GM23338 (cell line): ENCODE measurements at regions not wholly inside any gene's neighbourhood (a gene's known extent, or its start where the extent isn't known, plus 50 kb on each side); places are given as distances from the start of the nearest gene placed in this dataset.
"Not testable (repeated sequence)": the region's sequence is repeated elsewhere in the genome, so short reads cannot be mapped to it uniquely, and the experiment has no call there.

Experiments used
- ATAC-seq: fragments of 200-7000 bp; cut with Tn5 transposase; 3 replicates; pipeline ENCODE4 v1.9.1; 2020
- DNase-seq: peaks from one replicate; pipeline ENCODE4 v3.0.0-alpha.2; 2015; ENCODE audit warnings: low spot score
- H2AFZ ChIP-seq: fragments of 200-600 bp; sonication (generic); 2 replicates; pipeline ENCODE4 v1.8.0; 2016; ENCODE audit warnings: antibody characterized with exemption, mild to moderate bottlenecking, moderate library complexity
- H3F3A ChIP-seq: fragments of 200-600 bp; sonication (generic); replicated peaks from 2 replicates; pipeline ENCODE4 v1.8.0; 2017; ENCODE audit warnings: antibody characterized with exemption, mixed run types, low read depth
- H3K27ac ChIP-seq: fragments of 200-600 bp; sonication (generic); 2 replicates; pipeline ENCODE4 v1.6.1; 2016; ENCODE audit warnings: low read depth
- H3K27me3 ChIP-seq: fragments of 200-600 bp; sonication (generic); 2 replicates; pipeline ENCODE4 v1.8.0; 2016; ENCODE audit warnings: mild to moderate bottlenecking, mixed run types, moderate library complexity; ENCODE audit not compliant: insufficient read depth
- H3K36me3 ChIP-seq: fragments of 200-600 bp; sonication (generic); 2 replicates; pipeline ENCODE4 v1.8.0; 2016; ENCODE audit warnings: mild to moderate bottlenecking; ENCODE audit not compliant: insufficient read depth
- H3K4me1 ChIP-seq: fragments of 200-600 bp; sonication (generic); 2 replicates; pipeline ENCODE4 v1.8.0; 2016; ENCODE audit warnings: mild to moderate bottlenecking, moderate library complexity; ENCODE audit not compliant: insufficient read depth
- H3K4me2 ChIP-seq: fragments of 200-600 bp; sonication (generic); 2 replicates; pipeline ENCODE4 v1.7.1; 2017; ENCODE audit warnings: mixed run types
- H3K4me3 ChIP-seq: fragments of 200-600 bp; sonication (generic); 2 replicates; pipeline ENCODE4 v1.6.1; 2016; ENCODE audit warnings: mixed run types
- H3K79me2 ChIP-seq: fragments of 200-600 bp; sonication (generic); replicated peaks from 2 replicates; pipeline ENCODE4 v1.8.0; 2017; ENCODE audit warnings: mild to moderate bottlenecking; ENCODE audit not compliant: insufficient read depth
- H3K9me2 ChIP-seq: fragments of 200-600 bp; sonication (generic); 2 replicates; pipeline ENCODE4 v1.8.0; 2017; ENCODE audit not compliant: insufficient read depth
- H4K20me1 ChIP-seq: fragments of 200-600 bp; sonication (generic); replicated peaks from 2 replicates; pipeline ENCODE4 v1.8.0; 2017; ENCODE audit warnings: mild to moderate bottlenecking; ENCODE audit not compliant: insufficient read depth
- H3K27ac Mint-ChIP-seq: 2 replicates; pipeline ENCODE4 v1.8.0; 2020; ENCODE audit warnings: inconsistent platforms, mild to moderate bottlenecking, moderate library complexity, mixed read lengths
- H3K27me3 Mint-ChIP-seq: 3 replicates; pipeline ENCODE4 v1.8.0; 2022; ENCODE audit warnings: low read depth, mild to moderate bottlenecking, moderate library complexity, mixed read lengths, inconsistent platforms; ENCODE audit not compliant: insufficient read depth, poor library complexity
- H3K36me3 Mint-ChIP-seq: 3 replicates; pipeline ENCODE4 v1.8.0; 2021; ENCODE audit warnings: low read depth, mild to moderate bottlenecking, inconsistent platforms, moderate library complexity, mixed read lengths
- H3K4me1 Mint-ChIP-seq: 3 replicates; pipeline ENCODE4 v1.8.0; 2020; ENCODE audit warnings: mild to moderate bottlenecking, inconsistent platforms, mixed read lengths
- H3K4me3 Mint-ChIP-seq: 3 replicates; pipeline ENCODE4 v1.8.0; 2021; ENCODE audit warnings: moderate library complexity, mild to moderate bottlenecking, inconsistent platforms, mixed read lengths
- H3K9me3 Mint-ChIP-seq: 3 replicates; pipeline ENCODE4 v1.8.0; 2020; ENCODE audit warnings: moderate library complexity, mild to moderate bottlenecking, inconsistent platforms, mixed read lengths
- CREB1 ChIP-seq: fragments of 250-450 bp; sonication (Bioruptor Pico); IDR thresholded peaks from 2 replicates; pipeline ENCODE4 v1.5.0; 2020; ENCODE audit warnings: low read depth, mild to moderate bottlenecking, moderate library complexity
- EZH2 ChIP-seq: fragments of 200-600 bp; sonication (generic); IDR thresholded peaks from one replicate; pipeline ENCODE4 v1.8.0; 2017; ENCODE audit warnings: antibody characterized with exemption, mild to moderate bottlenecking, low read depth; ENCODE audit not compliant: unreplicated experiment
- JUNB ChIP-seq: IDR thresholded peaks from one replicate; pipeline ENCODE4 v1.6.1; 2016; ENCODE audit warnings: antibody characterized with exemption; ENCODE audit not compliant: unreplicated experiment
- POLR2AphosphoS5 ChIP-seq: IDR thresholded peaks from 2 replicates; pipeline ENCODE4 v1.6.1; 2016; ENCODE audit warnings: antibody characterized with exemption, low read depth
- STAT1 ChIP-seq: IDR thresholded peaks from one replicate; pipeline ENCODE4 v1.6.1; 2016; ENCODE audit warnings: antibody characterized with exemption; ENCODE audit not compliant: unreplicated experiment
- ZNF114 ChIP-seq: fragments of 250-450 bp; sonication (Bioruptor Pico); IDR thresholded peaks from 2 replicates; pipeline ENCODE4 v1.5.0; 2020; ENCODE audit warnings: mild to moderate bottlenecking, moderate library complexity
- ZNF331 ChIP-seq: fragments of 250-450 bp; sonication (Bioruptor Pico); IDR thresholded peaks from 2 replicates; pipeline ENCODE4 v1.5.0; 2020; ENCODE audit warnings: low read depth, mild to moderate bottlenecking, moderate library complexity
- TF ChIP-seq, protein P1 (sequence below), 2 experiments: fragments of 200-600 bp in 1 of 2; sonication (generic) in 1 of 2; conservative IDR thresholded peaks; 2 replicates each; pipeline versions ENCODE4 v1.5.1 to v1.6.1; 2016 to 2017; ENCODE audit warnings: antibody characterized with exemption in 2 of 2, low read depth in 2 of 2, mild to moderate bottlenecking in 2 of 2, moderate library complexity in 1 of 2
- TF ChIP-seq, protein P2 (sequence below): IDR thresholded peaks from 2 replicates; pipeline ENCODE4 v1.6.1; 2016; ENCODE audit warnings: antibody characterized with exemption
- TF ChIP-seq, protein P3 (sequence below): fragments of 250-450 bp; sonication (Bioruptor Pico); IDR thresholded peaks from 2 replicates; pipeline ENCODE4 v1.5.0; 2020; ENCODE audit warnings: mild to moderate bottlenecking, moderate library complexity

DNA sequence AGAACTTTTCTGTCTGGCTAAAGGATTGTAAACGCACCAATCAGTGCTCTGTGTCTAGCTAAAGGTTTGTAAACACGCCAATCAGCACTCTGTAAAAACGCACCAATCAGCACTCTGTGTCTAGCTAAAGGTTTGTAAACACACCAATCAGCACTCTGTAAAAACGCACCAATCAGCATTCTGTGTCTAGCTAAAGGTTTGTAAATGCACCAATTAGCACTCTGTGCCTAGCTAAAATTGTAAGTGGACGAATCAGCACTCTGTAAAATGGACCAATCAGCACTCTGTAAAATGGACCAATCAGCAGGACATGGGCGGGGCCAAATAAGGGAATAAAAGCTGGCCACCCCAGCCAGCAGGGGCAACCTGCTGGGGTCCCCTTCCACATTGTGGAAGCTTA, 134.1 kb downstream of the PSAT1 start:
- Mint-ChIP-seq H3K36me3 (peaks cover 36% of the 10 kb centered on the region), H3K9me3 (peaks cover 23% of the 10 kb centered on the region)
- not testable (repeated sequence) for H3K79me2 ChIP-seq, H3K4me1 Mint-ChIP-seq, H3K4me3 ChIP-seq, DNase-seq, H3K27me3 Mint-ChIP-seq, H3F3A ChIP-seq, H2AFZ ChIP-seq, H3K4me3 Mint-ChIP-seq, H4K20me1 ChIP-seq, H3K9me2 ChIP-seq, H3K4me2 ChIP-seq, H3K36me3 ChIP-seq, H3K27me3 ChIP-seq, H3K27ac ChIP-seq, ATAC-seq, H3K27ac Mint-ChIP-seq, H3K4me1 ChIP-seq

DNA sequence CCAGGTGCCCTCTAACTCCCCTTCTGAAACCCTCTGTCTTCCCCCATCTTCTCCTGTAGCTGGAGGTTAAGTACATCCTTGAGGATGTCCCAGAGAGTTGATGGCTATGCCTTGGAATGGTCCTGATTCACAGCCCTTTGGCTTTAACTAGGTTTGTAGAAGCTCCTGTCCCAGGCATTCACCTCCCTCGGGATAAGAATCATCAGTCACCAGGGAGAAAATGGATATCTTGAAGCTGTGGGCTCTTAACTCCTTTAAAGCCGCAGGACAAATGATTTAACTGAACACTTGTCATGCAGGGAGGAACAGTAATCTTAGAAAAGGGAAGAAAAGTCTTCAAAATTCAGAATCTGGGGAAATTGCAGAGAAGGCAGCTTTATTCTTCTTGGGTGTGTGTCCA, 139.9 kb downstream of the PSAT1 start:
- H3K4me3 ChIP-seq = no peak overlapping the region
- no peaks in the 10 kb centered on the region for H3K79me2 ChIP-seq
- H3K9me2 ChIP-seq = no peaks in the 10 kb centered on the region
- DNase-seq (no peak), ATAC-seq (no peak)
- peaks cover 6% of the 10 kb centered on the region; the same call in 1 of the 2 replicates for H3K36me3 ChIP-seq
- no peak overlapping the region for H3K27ac ChIP-seq
- peaks cover 4% of the 10 kb centered on the region for H3K36me3 Mint-ChIP-seq
- peaks cover 31% of the 10 kb centered on the region for H3K4me1 ChIP-seq
- H4K20me1 ChIP-seq = no peaks in the 10 kb centered on the region
- peaks cover 6% of the 10 kb centered on the region; the same call in 2 of the 3 replicates for H3K9me3 Mint-ChIP-seq
- no peak overlapping the region for H3K4me3 Mint-ChIP-seq
- no peak overlapping the region for H3K4me2 ChIP-seq
- no peaks in the 10 kb centered on the region for H3K27me3 ChIP-seq
- H3K27me3 Mint-ChIP-seq = peaks cover 2% of the 10 kb centered on the region
- H3K27ac Mint-ChIP-seq = no peak overlapping the region
- peaks cover 34% of the 10 kb centered on the region for H3K4me1 Mint-ChIP-seq
- no peak overlapping the region for H2AFZ ChIP-seq
- H3F3A ChIP-seq = no peaks in the 10 kb centered on the region
- TF ChIP-seq, protein P1, sequence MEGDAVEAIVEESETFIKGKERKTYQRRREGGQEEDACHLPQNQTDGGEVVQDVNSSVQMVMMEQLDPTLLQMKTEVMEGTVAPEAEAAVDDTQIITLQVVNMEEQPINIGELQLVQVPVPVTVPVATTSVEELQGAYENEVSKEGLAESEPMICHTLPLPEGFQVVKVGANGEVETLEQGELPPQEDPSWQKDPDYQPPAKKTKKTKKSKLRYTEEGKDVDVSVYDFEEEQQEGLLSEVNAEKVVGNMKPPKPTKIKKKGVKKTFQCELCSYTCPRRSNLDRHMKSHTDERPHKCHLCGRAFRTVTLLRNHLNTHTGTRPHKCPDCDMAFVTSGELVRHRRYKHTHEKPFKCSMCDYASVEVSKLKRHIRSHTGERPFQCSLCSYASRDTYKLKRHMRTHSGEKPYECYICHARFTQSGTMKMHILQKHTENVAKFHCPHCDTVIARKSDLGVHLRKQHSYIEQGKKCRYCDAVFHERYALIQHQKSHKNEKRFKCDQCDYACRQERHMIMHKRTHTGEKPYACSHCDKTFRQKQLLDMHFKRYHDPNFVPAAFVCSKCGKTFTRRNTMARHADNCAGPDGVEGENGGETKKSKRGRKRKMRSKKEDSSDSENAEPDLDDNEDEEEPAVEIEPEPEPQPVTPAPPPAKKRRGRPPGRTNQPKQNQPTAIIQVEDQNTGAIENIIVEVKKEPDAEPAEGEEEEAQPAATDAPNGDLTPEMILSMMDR (conservative IDR thresholded peaks at IDR 0.05; ENCODE audit: low read depth in 2 of 2) = no peak
- TF ChIP-seq ZNF331 (CRISPR knock-in tag) = no peak
- no peak for TF ChIP-seq ZNF114 (CRISPR knock-in tag)
- TF ChIP-seq, protein P2, sequence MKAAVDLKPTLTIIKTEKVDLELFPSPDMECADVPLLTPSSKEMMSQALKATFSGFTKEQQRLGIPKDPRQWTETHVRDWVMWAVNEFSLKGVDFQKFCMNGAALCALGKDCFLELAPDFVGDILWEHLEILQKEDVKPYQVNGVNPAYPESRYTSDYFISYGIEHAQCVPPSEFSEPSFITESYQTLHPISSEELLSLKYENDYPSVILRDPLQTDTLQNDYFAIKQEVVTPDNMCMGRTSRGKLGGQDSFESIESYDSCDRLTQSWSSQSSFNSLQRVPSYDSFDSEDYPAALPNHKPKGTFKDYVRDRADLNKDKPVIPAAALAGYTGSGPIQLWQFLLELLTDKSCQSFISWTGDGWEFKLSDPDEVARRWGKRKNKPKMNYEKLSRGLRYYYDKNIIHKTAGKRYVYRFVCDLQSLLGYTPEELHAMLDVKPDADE = no peak
- TF ChIP-seq JUNB = no peak
- TF ChIP-seq CREB1 (CRISPR knock-in tag) = no peak
- no peak for TF ChIP-seq STAT1
- no peak for TF ChIP-seq EZH2
- TF ChIP-seq, protein P3, sequence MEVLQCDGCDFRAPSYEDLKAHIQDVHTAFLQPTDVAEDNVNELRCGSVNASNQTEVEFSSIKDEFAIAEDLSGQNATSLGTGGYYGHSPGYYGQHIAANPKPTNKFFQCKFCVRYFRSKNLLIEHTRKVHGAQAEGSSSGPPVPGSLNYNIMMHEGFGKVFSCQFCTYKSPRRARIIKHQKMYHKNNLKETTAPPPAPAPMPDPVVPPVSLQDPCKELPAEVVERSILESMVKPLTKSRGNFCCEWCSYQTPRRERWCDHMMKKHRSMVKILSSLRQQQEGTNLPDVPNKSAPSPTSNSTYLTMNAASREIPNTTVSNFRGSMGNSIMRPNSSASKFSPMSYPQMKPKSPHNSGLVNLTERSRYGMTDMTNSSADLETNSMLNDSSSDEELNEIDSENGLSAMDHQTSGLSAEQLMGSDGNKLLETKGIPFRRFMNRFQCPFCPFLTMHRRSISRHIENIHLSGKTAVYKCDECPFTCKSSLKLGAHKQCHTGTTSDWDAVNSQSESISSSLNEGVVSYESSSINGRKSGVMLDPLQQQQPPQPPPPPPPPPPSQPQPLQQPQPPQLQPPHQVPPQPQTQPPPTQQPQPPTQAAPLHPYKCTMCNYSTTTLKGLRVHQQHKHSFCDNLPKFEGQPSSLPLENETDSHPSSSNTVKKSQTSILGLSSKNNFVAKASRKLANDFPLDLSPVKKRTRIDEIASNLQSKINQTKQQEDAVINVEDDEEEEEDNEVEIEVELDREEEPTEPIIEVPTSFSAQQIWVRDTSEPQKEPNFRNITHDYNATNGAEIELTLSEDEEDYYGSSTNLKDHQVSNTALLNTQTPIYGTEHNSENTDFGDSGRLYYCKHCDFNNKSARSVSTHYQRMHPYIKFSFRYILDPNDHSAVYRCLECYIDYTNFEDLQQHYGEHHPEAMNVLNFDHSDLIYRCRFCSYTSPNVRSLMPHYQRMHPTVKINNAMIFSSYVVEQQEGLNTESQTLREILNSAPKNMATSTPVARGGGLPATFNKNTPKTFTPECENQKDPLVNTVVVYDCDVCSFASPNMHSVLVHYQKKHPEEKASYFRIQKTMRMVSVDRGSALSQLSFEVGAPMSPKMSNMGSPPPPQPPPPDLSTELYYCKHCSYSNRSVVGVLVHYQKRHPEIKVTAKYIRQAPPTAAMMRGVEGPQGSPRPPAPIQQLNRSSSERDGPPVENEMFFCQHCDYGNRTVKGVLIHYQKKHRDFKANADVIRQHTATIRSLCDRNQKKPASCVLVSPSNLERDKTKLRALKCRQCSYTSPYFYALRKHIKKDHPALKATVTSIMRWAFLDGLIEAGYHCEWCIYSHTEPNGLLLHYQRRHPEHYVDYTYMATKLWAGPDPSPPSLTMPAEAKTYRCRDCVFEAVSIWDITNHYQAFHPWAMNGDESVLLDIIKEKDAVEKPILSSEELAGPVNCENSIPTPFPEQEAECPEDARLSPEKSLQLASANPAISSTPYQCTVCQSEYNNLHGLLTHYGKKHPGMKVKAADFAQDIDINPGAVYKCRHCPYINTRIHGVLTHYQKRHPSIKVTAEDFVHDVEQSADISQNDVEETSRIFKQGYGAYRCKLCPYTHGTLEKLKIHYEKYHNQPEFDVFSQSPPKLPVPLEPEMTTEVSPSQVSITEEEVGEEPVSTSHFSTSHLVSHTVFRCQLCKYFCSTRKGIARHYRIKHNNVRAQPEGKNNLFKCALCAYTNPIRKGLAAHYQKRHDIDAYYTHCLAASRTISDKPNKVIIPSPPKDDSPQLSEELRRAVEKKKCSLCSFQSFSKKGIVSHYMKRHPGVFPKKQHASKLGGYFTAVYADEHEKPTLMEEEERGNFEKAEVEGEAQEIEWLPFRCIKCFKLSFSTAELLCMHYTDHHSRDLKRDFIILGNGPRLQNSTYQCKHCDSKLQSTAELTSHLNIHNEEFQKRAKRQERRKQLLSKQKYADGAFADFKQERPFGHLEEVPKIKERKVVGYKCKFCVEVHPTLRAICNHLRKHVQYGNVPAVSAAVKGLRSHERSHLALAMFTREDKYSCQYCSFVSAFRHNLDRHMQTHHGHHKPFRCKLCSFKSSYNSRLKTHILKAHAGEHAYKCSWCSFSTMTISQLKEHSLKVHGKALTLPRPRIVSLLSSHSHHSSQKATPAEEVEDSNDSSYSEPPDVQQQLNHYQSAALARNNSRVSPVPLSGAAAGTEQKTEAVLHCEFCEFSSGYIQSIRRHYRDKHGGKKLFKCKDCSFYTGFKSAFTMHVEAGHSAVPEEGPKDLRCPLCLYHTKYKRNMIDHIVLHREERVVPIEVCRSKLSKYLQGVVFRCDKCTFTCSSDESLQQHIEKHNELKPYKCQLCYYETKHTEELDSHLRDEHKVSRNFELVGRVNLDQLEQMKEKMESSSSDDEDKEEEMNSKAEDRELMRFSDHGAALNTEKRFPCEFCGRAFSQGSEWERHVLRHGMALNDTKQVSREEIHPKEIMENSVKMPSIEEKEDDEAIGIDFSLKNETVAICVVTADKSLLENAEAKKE = no peak
- no peak for TF ChIP-seq POLR2AphosphoS5
